ENCODE measurements at regions not wholly inside any gene's neighbourhood (a gene's known extent, or its start where the extent isn't known, plus 50 kb on each side); places are given as distances from the start of the nearest gene placed in this dataset.

DNA sequence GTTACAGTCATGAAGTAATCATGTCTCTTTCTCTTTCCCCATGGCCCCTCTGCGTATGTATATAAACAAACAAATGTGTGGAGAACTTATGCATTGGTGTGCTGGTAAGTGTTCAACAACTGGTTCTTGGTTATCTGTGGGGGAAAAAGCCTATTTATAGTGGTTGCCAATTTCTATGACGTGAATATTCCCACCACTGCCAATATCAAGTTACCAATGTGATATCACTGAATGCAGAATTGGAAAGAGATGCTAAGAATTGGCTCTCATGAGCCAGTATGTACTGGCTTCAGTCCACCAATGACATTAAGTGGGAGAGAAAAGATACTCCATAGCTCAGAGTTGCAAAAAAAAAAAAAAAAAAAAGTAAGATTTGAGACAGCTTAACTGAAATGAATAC, 399.7 kb downstream of the REEP3 start:
- TF ChIP-seq, protein P1, sequence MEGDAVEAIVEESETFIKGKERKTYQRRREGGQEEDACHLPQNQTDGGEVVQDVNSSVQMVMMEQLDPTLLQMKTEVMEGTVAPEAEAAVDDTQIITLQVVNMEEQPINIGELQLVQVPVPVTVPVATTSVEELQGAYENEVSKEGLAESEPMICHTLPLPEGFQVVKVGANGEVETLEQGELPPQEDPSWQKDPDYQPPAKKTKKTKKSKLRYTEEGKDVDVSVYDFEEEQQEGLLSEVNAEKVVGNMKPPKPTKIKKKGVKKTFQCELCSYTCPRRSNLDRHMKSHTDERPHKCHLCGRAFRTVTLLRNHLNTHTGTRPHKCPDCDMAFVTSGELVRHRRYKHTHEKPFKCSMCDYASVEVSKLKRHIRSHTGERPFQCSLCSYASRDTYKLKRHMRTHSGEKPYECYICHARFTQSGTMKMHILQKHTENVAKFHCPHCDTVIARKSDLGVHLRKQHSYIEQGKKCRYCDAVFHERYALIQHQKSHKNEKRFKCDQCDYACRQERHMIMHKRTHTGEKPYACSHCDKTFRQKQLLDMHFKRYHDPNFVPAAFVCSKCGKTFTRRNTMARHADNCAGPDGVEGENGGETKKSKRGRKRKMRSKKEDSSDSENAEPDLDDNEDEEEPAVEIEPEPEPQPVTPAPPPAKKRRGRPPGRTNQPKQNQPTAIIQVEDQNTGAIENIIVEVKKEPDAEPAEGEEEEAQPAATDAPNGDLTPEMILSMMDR (IDR thresholded peaks at IDR 0.05; ENCODE audit: insufficient read depth, low read length, poor library complexity, severe bottlenecking), result no peak
- TF ChIP-seq EZH2phosphoT487 (conservative IDR thresholded peaks at IDR 0.05; ENCODE audit: low read length), result no peak
